Trophoblast cell (in vitro differentiated cells and primary cell): ENCODE measurements at regions not wholly inside any gene's neighbourhood (a gene's known extent, or its start where the extent isn't known, plus 50 kb on each side); places are given as distances from the start of the nearest gene placed in this dataset.

Experiments
- DNase-seq, 2 donors: peaks; one replicate each; pipeline ENCODE4 v3.0.0-alpha.2; 2016
- H2AFZ ChIP-seq: 2 replicates; pipeline ENCODE4 v1.6.1; 2013; ENCODE audit warnings: low read length, moderate library complexity, mild to moderate bottlenecking; ENCODE audit not compliant: insufficient read depth, poor library complexity
- H2AK5ac ChIP-seq: 2 replicates; pipeline ENCODE4 v1.6.1; 2013; ENCODE audit warnings: mild to moderate bottlenecking, low read length
- H2BK120ac ChIP-seq: 2 replicates; pipeline ENCODE4 v1.6.1; 2013; ENCODE audit warnings: low read length, mild to moderate bottlenecking, moderate library complexity; ENCODE audit not compliant: insufficient read depth, poor library complexity
- H2BK12ac ChIP-seq: 2 replicates; pipeline ENCODE4 v1.6.1; 2013; ENCODE audit warnings: mild to moderate bottlenecking, low read length, moderate library complexity
- H2BK5ac ChIP-seq: 2 replicates; pipeline ENCODE4 v1.6.1; 2013; ENCODE audit warnings: low read length, low read depth, moderate library complexity, mild to moderate bottlenecking; ENCODE audit not compliant: poor library complexity
- H3K14ac ChIP-seq: 2 replicates; pipeline ENCODE4 v1.6.1; 2013; ENCODE audit warnings: mild to moderate bottlenecking, low read length
- H3K18ac ChIP-seq: 2 replicates; pipeline ENCODE4 v1.6.1; 2013; ENCODE audit warnings: mild to moderate bottlenecking, low read length
- H3K23ac ChIP-seq: 2 replicates; pipeline ENCODE4 v1.6.1; 2013; ENCODE audit warnings: low read length
- H3K27ac ChIP-seq: 2 replicates; pipeline ENCODE4 v1.5.1; 2013; ENCODE audit warnings: low read depth, mild to moderate bottlenecking, inconsistent platforms, low read length, moderate library complexity
- H3K27me3 ChIP-seq: 2 replicates; pipeline ENCODE4 v1.6.1; 2013; ENCODE audit warnings: inconsistent platforms, mild to moderate bottlenecking, low read length, moderate library complexity; ENCODE audit not compliant: insufficient read depth
- H3K36me3 ChIP-seq, 2 experiments: 1 replicate in 1 of 2; 2 replicates in 1 of 2; pipeline ENCODE4 v1.6.1; 2013; ENCODE audit warnings: low read length in 2 of 2, mild to moderate bottlenecking in 2 of 2, moderate library complexity in 1 of 2; ENCODE audit not compliant: insufficient read depth in 2 of 2, control insufficient read depth in 1 of 2
- H3K4ac ChIP-seq: 2 replicates; pipeline ENCODE4 v1.6.1; 2013; ENCODE audit warnings: low read depth, mild to moderate bottlenecking, low read length, moderate library complexity
- H3K4me1 ChIP-seq, 2 experiments: 1 replicate in 1 of 2; 2 replicates in 1 of 2; pipeline ENCODE4 v1.6.1; 2013; ENCODE audit warnings: low read length in 2 of 2, mild to moderate bottlenecking in 2 of 2, moderate library complexity in 1 of 2; ENCODE audit not compliant: insufficient read depth in 2 of 2, control insufficient read depth in 1 of 2
- H3K4me2 ChIP-seq: 2 replicates; pipeline ENCODE4 v1.6.1; 2013; ENCODE audit warnings: inconsistent platforms, mild to moderate bottlenecking, low read length, moderate library complexity
- H3K4me3 ChIP-seq: 2 replicates; pipeline ENCODE4 v1.5.1; 2013; ENCODE audit warnings: mild to moderate bottlenecking, low read depth, low read length, inconsistent platforms
- H3K79me1 ChIP-seq: one replicate; pipeline ENCODE4 v1.6.1; 2013; ENCODE audit warnings: low read length
- H3K79me2 ChIP-seq: 2 replicates; pipeline ENCODE4 v1.6.1; 2013; ENCODE audit warnings: low read length, mild to moderate bottlenecking; ENCODE audit not compliant: control insufficient read depth, insufficient read depth, poor library complexity
- H3K9ac ChIP-seq: 2 replicates; pipeline ENCODE4 v1.6.1; 2013; ENCODE audit warnings: mild to moderate bottlenecking, low read length
- H3K9me3 ChIP-seq: 2 replicates; pipeline ENCODE4 v1.6.1; 2013; ENCODE audit warnings: low read depth, mild to moderate bottlenecking, control low read depth, inconsistent platforms, low read length; ENCODE audit not compliant: insufficient read depth
- H4K12ac ChIP-seq: 2 replicates; pipeline ENCODE4 v1.6.1; 2013; ENCODE audit warnings: low read depth, mild to moderate bottlenecking, low read length, moderate library complexity
- H4K8ac ChIP-seq: 2 replicates; pipeline ENCODE4 v1.6.1; 2013; ENCODE audit warnings: low read depth, mild to moderate bottlenecking, low read length, moderate library complexity
- H4K91ac ChIP-seq: one replicate; pipeline ENCODE4 v1.6.1; 2013; ENCODE audit warnings: low read depth, mild to moderate bottlenecking, low read length, moderate library complexity
- WGBS: extraction: QIAGEN DNeasy Blood & Tissue Kit; methylation state at CpG from one replicate; pipeline ENCODE4 v1.1.7; 2013; ENCODE audit warnings: missing lambda C conversion rate; ENCODE audit not compliant: insufficient read length, insufficient coverage; ENCODE audit errors: extremely low coverage; 5-methylcytosine and 5-hydroxymethylcytosine counted together

- Histone ChIP-seq H2BK5ac (no peak overlapping the region), H3K27ac (no peak overlapping the region), H3K4me1 (no peaks in the 10 kb centered on the region), H2AFZ (no peak overlapping the region), H3K9ac (no peak overlapping the region), H3K27me3 (no peaks in the 10 kb centered on the region), H2BK12ac (no peak overlapping the region), H3K14ac (no peak overlapping the region), H4K8ac (no peak overlapping the region), H3K9me3 (no peaks in the 10 kb centered on the region), H2AK5ac (no peak overlapping the region), H4K91ac (no peak overlapping the region), H3K36me3 (no peaks in the 10 kb centered on the region), H3K4me2 (no peak overlapping the region), H3K18ac (no peak overlapping the region), H4K12ac (no peak overlapping the region), H3K23ac (no peak overlapping the region), H3K4me3 (no peak overlapping the region), H3K79me1 (no peaks in the 10 kb centered on the region), H3K79me2 (no peaks in the 10 kb centered on the region), H3K4ac (no peak overlapping the region), H2BK120ac (no peak overlapping the region)
- no CpG with 5 or more reads among the region's 2 CpGs for WGBS
- DNase-seq, result peak; percentile 33 to 65
Observed at GRCh38 chr12:70040141-70040540, 203.1 kb upstream of the CNOT2 start.

- Histone ChIP-seq H3K27me3 (no peaks in the 10 kb centered on the region), H3K27ac (no peak overlapping the region), H3K18ac (no peak overlapping the region), H3K9ac (no peak overlapping the region), H3K9me3 (no peaks in the 10 kb centered on the region), H4K91ac (no peak overlapping the region), H2AFZ (no peak overlapping the region), H2BK120ac (no peak overlapping the region), H3K79me2 (no peaks in the 10 kb centered on the region), H4K12ac (no peak overlapping the region), H3K36me3 (no peaks in the 10 kb centered on the region), H2BK5ac (no peak overlapping the region), H4K8ac (no peak overlapping the region), H3K4me1 (no peaks in the 10 kb centered on the region), H3K4ac (no peak overlapping the region), H3K79me1 (no peaks in the 10 kb centered on the region), H3K14ac (no peak overlapping the region), H3K4me3 (no peak overlapping the region), H2AK5ac (no peak overlapping the region), H3K23ac (no peak overlapping the region), H3K4me2 (no peak overlapping the region), H2BK12ac (no peak overlapping the region)
- no peak for DNase-seq
- 100% methylated on average over 3 of the region's 6 CpGs for WGBS
Observed at GRCh38 chr12:70042675-70043074, 200.6 kb upstream of the CNOT2 start.

- Histone ChIP-seq H3K4me1 (no peaks in the 10 kb centered on the region), H3K9me3 (no peaks in the 10 kb centered on the region), H4K8ac (no peak overlapping the region), H4K12ac (no peak overlapping the region), H2BK12ac (no peak overlapping the region), H3K23ac (no peak overlapping the region), H2AFZ (no peak overlapping the region), H2AK5ac (no peak overlapping the region), H3K18ac (no peak overlapping the region), H3K4ac (no peak overlapping the region), H3K4me2 (no peak overlapping the region), H3K79me2 (no peaks in the 10 kb centered on the region), H3K9ac (no peak overlapping the region), H3K79me1 (no peaks in the 10 kb centered on the region), H2BK120ac (no peak overlapping the region), H3K4me3 (no peak overlapping the region), H3K27ac (no peak overlapping the region), H3K27me3 (no peaks in the 10 kb centered on the region), H3K36me3 (no peaks in the 10 kb centered on the region), H2BK5ac (no peak overlapping the region), H3K14ac (no peak overlapping the region), H4K91ac (no peak overlapping the region)
- no CpG with 5 or more reads among the region's 4 CpGs for WGBS
- DNase-seq, result no peak
Observed at GRCh38 chr12:70043490-70044138, 199.6 kb upstream of the CNOT2 start.

- H3K4me1 ChIP-seq, result peaks cover 0 to under 1% of the 10 kb centered on the region in 2 experiments
- H3K4me2 ChIP-seq, result no peak overlapping the region
- no peak overlapping the region for H3K4me3 ChIP-seq
- no CpG with 5 or more reads among the region's 2 CpGs for WGBS
- no peak overlapping the region for H2AK5ac ChIP-seq
- no peak overlapping the region for H4K12ac ChIP-seq
- no peak overlapping the region for H3K4ac ChIP-seq
- H2BK12ac ChIP-seq, result no peak overlapping the region
- H3K9me3 ChIP-seq, result no peaks in the 10 kb centered on the region
- no peak overlapping the region for H4K91ac ChIP-seq
- H3K79me2 ChIP-seq, result no peaks in the 10 kb centered on the region
- H3K18ac ChIP-seq, result no peak overlapping the region
- H3K27ac ChIP-seq, result no peak overlapping the region
- peak; percentile 19 to 47 for DNase-seq
- H2BK5ac ChIP-seq, result no peak overlapping the region
- H3K36me3 ChIP-seq, result no peaks in the 10 kb centered on the region
- H4K8ac ChIP-seq, result no peak overlapping the region
- H3K79me1 ChIP-seq, result no peaks in the 10 kb centered on the region
- H3K9ac ChIP-seq, result no peak overlapping the region
- no peak overlapping the region for H3K23ac ChIP-seq
- H2BK120ac ChIP-seq, result no peak overlapping the region
- no peaks in the 10 kb centered on the region for H3K27me3 ChIP-seq
- no peak overlapping the region for H3K14ac ChIP-seq
- no peak overlapping the region for H2AFZ ChIP-seq
Observed at GRCh38 chr12:70044167-70044566, 199.1 kb upstream of the CNOT2 start.
